AG10803 (cell line): ENCODE measurements at regions not wholly inside any gene's neighbourhood (a gene's known extent, or its start where the extent isn't known, plus 50 kb on each side); places are given as distances from the start of the nearest gene placed in this dataset.
"Not testable (repeated sequence)": the region's sequence is repeated elsewhere in the genome, so short reads cannot be mapped to it uniquely, and the experiment has no call there.

ENCODE experiments used
- DNase-seq: peaks from one replicate; pipeline ENCODE4 v3.0.0; 2010; ENCODE audit warnings: low read depth
- H3K4me3 ChIP-seq: 2 replicates; pipeline ENCODE4 v1.5.1; 2011; ENCODE audit warnings: mild to moderate bottlenecking, low read length, control low read depth
- TF ChIP-seq, protein P1 (sequence below): conservative IDR thresholded peaks from 2 replicates; pipeline ENCODE4 v1.5.1; 2011; ENCODE audit warnings: mild to moderate bottlenecking, low read length, control low read depth, inconsistent platforms

DNA sequence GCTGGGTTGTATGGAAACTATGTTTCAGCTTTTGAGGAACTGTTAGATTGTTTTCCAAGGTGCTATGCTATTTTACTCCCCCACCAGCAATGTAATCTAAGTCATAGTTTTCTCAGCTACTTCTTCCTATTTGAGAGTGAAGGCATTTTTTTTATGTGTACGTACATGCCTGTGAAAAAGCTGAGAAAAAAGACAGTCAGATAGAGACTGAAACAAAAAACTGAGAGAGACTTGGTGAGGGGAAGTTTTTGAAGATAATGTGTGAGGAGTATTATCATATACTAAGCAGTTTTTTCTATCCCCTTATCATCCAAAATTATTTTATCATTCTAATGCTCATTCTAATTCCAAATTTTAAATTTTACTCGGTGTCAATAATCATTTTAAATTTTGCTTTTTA lies 780.0 kb downstream of the BCKDHB start:
- H3K4me3 ChIP-seq, result no peak overlapping the region
- DNase-seq, result no peak
- TF ChIP-seq, protein P1, sequence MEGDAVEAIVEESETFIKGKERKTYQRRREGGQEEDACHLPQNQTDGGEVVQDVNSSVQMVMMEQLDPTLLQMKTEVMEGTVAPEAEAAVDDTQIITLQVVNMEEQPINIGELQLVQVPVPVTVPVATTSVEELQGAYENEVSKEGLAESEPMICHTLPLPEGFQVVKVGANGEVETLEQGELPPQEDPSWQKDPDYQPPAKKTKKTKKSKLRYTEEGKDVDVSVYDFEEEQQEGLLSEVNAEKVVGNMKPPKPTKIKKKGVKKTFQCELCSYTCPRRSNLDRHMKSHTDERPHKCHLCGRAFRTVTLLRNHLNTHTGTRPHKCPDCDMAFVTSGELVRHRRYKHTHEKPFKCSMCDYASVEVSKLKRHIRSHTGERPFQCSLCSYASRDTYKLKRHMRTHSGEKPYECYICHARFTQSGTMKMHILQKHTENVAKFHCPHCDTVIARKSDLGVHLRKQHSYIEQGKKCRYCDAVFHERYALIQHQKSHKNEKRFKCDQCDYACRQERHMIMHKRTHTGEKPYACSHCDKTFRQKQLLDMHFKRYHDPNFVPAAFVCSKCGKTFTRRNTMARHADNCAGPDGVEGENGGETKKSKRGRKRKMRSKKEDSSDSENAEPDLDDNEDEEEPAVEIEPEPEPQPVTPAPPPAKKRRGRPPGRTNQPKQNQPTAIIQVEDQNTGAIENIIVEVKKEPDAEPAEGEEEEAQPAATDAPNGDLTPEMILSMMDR, result no peak

DNA sequence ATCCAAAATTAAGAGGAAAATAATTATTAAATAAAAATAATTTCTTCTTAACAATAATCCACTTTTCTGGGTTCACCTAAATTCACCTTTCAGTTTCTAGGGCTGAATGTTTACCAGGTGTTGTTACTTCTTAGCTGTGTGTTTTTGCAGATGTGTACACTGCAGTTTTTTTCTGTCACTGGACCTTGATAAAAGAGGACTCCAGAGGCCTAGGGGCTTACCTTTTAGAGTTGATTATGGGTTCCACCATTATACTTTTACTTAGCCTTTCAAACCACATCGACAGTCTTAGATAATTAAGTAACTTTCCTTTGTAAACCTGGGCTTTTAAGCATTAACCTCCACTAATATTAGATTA lies 766.5 kb downstream of the BCKDHB start:
- TF ChIP-seq, protein P1, result no peak
- H3K4me3 ChIP-seq, result no peak overlapping the region
- DNase-seq, result no peak

DNA sequence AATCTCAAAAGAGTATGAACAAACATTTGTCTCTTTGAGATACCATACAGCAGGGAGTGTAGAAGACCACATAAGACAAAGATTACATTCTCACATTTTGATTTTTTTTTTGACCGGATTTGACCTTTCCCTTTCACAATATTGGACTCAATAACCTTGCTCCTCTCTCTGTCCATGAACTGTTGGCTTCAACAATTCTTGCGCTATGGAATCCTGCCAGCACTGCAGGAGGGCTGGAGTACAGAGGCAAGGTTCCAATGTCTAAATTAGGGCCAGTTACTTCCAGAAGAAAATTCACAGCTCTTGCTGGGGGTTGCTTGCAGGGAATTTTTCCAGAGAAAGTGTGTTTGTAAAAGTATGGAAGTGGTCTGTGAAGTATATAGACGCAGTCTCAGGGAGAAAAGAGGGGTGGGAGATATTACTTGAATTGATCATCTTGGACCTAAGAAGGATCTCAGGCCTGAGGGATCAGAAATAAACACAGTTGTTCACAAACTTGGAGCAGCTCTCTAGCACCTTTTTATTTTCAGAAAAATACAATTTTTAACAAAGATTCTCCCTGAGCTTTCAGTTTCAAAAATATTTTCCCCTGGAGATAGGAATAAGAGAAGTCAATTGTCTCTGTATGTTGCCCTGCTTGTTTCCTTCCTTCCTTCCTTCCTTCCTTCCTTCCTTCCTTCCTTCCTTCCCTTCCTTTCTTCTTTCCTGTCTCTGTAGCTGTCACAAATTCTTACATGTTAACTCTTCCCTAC lies 765.9 kb downstream of the BCKDHB start:
- H3K4me3 ChIP-seq, result no peak overlapping the region
- DNase-seq, result peak; percentile 13
- TF ChIP-seq, protein P1, result no peak

DNA sequence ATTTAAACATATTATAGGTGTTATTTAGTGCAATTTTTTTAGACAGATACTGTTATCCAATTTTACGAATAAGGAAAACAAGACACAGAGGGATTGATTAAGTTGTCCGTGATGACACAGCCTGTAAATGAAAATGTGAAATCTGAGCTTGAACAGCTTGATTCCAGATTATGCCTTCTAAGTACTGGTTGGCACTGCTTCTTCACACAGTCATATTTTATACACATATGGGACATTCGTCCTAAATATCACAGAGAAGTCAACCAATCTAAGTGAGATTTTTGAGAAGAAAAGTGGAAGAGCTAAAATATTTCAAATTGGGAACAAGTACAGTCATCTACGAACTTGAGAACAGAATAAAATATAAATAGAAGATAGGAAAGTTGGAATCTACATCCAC lies 756.3 kb downstream of the BCKDHB start:
- H3K4me3 ChIP-seq, result no peak overlapping the region
- peak; percentile 4 for DNase-seq
- TF ChIP-seq, protein P1, result no peak

DNA sequence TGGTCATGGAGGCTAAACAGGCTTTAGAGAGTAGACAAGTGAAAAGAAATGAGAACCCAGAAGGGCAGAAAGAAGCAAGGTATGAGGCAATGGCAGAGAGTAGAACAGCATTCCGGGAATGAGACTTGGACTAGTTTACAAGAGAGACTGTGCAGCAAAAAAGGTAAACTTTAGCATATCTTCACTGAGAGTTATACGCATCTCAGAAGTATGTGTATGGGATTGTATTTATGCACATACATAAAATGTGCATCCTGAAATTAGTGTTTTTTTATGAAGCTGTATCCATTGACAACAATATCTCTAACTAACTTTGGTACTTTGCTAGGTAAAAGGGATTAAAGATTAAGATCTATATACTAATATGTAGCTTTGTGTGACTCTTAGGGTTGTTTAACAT lies 753.6 kb downstream of the BCKDHB start:
- TF ChIP-seq, protein P1, result no peak
- no peak overlapping the region for H3K4me3 ChIP-seq
- DNase-seq, result no peak

DNA sequence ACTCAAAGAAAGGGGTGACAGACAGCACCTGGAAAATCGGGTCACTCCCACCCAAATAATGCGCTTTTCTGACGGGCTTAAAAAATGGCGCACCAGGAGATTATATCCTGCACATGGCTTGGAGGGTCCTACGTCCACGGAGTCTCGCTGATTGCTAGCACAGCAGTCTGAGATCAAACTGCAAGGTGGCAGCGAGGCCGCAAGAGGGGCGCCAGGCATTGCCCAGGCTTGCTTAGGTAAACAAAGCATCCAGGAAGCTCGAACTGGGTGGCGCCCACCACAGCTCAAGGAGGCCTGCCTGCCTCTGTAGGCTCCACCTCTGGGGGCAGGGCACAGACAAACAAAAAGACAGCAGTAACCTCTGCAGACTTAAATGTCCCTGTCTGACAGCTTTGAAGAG lies 741.5 kb downstream of the BCKDHB start:
- DNase-seq, result not testable (repeated sequence)

DNA sequence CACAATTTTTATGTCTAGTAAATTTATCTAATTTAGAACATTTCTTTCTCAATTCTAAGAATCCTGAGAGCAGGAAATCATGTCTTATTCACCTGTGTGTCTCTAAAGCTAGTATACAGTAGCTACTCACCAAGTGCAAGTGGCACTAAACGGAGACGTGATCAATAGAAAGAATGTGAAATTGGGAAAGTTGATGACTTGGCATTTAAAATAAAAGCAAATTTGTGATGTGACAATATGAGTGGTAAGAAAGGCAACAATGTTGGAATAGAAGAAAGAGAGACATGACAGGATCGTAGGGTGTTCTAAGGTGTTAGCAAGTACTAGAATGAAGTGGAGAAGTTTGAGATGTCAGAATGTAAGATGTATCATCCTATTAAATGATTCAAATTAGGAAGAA lies 725.9 kb downstream of the BCKDHB start:
- DNase-seq, result no peak
- TF ChIP-seq, protein P1, result no peak
- H3K4me3 ChIP-seq, result no peak overlapping the region

More for the DNA sequence above, 741.5 kb downstream of the BCKDHB start:
- H3K4me3 ChIP-seq, result not testable (repeated sequence)
